IMR-90 (cell line): ENCODE measurements at regions not wholly inside any gene's neighbourhood (a gene's known extent, or its start where the extent isn't known, plus 50 kb on each side); places are given as distances from the start of the nearest gene placed in this dataset.

Experiments used
- ATAC-seq: fragments of 200-7000 bp; cut with Tn5 transposase; 2 replicates; pipeline ENCODE4 v1.9.1; 2020; ENCODE audit warnings: low read depth, mild to moderate bottlenecking, moderate library complexity
- BruUV-seq: library from RNA; stranded (reverse); fragments of 400-500 nt; replicated peaks from 2 replicates; lab custom pipeline; 2021; lab: Mats Ljungman, UMichigan
- CTCF ChIA-PET: fragments of 300-600 bp; formaldehyde crosslinking; extraction: SDS; loops from one replicate; lab custom pipeline; 2021; ENCODE audit warnings: antibody characterized with exemption; lab: Yijun Ruan, JAX
- POLR2A ChIA-PET: fragments of 300-600 bp; sonication (Branson Sonifier 250); formaldehyde crosslinking; loops from one replicate; lab custom pipeline; 2022; ENCODE audit warnings: antibody characterized with exemption; ENCODE audit not compliant: unreplicated experiment; lab: Charles Lee
- DNase-seq: peaks from one replicate; pipeline ENCODE4 v3.0.0; 2013
- H2AFZ ChIP-seq: replicated peaks from 2 replicates; pipeline ENCODE3; 2013; ENCODE audit warnings: low read length, mild to moderate bottlenecking; ENCODE audit not compliant: poor library complexity
- H2AK5ac ChIP-seq: 2 replicates; pipeline ENCODE4 v1.6.1; 2013; ENCODE audit warnings: low read depth, low read length, inconsistent platforms
- H2AK9ac ChIP-seq: replicated peaks from 2 replicates; pipeline ENCODE3; 2013; ENCODE audit warnings: mild to moderate bottlenecking, low read depth, low read length, moderate library complexity; ENCODE audit not compliant: poor library complexity
- H2BK120ac ChIP-seq: 2 replicates; pipeline ENCODE4 v1.6.1; 2013; ENCODE audit warnings: low read depth, low read length, inconsistent platforms
- H2BK15ac ChIP-seq: 3 replicates; pipeline ENCODE4 v1.6.1; 2013; ENCODE audit warnings: low read depth, low read length, inconsistent platforms
- H2BK20ac ChIP-seq: 2 replicates; pipeline ENCODE4 v1.6.1; 2013; ENCODE audit warnings: low read depth, mild to moderate bottlenecking, inconsistent platforms, low read length, moderate library complexity
- H2BK5ac ChIP-seq: 2 replicates; pipeline ENCODE4 v1.6.1; 2013; ENCODE audit warnings: mild to moderate bottlenecking, low read depth, low read length, inconsistent platforms; ENCODE audit not compliant: poor library complexity, severe bottlenecking
- H3K14ac ChIP-seq: replicated peaks from 2 replicates; pipeline ENCODE4 v1.6.1; 2013; ENCODE audit warnings: low read depth, low read length, inconsistent platforms
- H3K18ac ChIP-seq: 2 replicates; pipeline ENCODE4 v1.6.1; 2013; ENCODE audit warnings: low read depth, low read length, control low read depth
- H3K23ac ChIP-seq: 2 replicates; pipeline ENCODE4 v1.6.1; 2013; ENCODE audit warnings: low read depth, low read length, inconsistent platforms
- H3K27ac ChIP-seq: 2 replicates; pipeline ENCODE4 v1.5.1; 2013; ENCODE audit warnings: mild to moderate bottlenecking, control low read depth, low read length; ENCODE audit not compliant: insufficient read depth
- H3K27me3 ChIP-seq: 2 replicates; pipeline ENCODE4 v1.6.1; 2013; ENCODE audit warnings: low read length; ENCODE audit not compliant: control insufficient read depth, insufficient read depth
- H3K36me3 ChIP-seq: 2 replicates; pipeline ENCODE4 v1.6.1; 2013; ENCODE audit warnings: low read length, mixed read lengths; ENCODE audit not compliant: control insufficient read depth, insufficient read depth
- H3K4ac ChIP-seq: 2 replicates; pipeline ENCODE4 v1.6.1; 2013; ENCODE audit warnings: low read depth, low read length, inconsistent platforms
- H3K4me1 ChIP-seq: 2 replicates; pipeline ENCODE4 v1.6.1; 2013; ENCODE audit warnings: low read length, mixed read lengths; ENCODE audit not compliant: control insufficient read depth, insufficient read depth
- H3K4me2 ChIP-seq: 2 replicates; pipeline ENCODE4 v1.6.1; 2013; ENCODE audit warnings: low read depth, mild to moderate bottlenecking, control low read depth, low read length, moderate library complexity
- H3K4me3 ChIP-seq: 2 replicates; pipeline ENCODE4 v1.5.1; 2013; ENCODE audit warnings: low read depth, mild to moderate bottlenecking, control low read depth, low read length, moderate library complexity; ENCODE audit not compliant: insufficient read depth
- H3K56ac ChIP-seq: 2 replicates; pipeline ENCODE4 v1.6.1; 2013; ENCODE audit warnings: low read length, inconsistent platforms; ENCODE audit not compliant: insufficient read depth; ENCODE audit errors: extremely low read depth
- H3K79me1 ChIP-seq, 2 experiments: 2 replicates each; pipeline ENCODE4 v1.6.1; 2013; ENCODE audit warnings: low read length in 2 of 2, inconsistent platforms in 1 of 2, low read depth in 1 of 2
- H3K9ac ChIP-seq: 2 replicates; pipeline ENCODE4 v1.6.1; 2013; ENCODE audit warnings: low read depth, low read length, control low read depth
- H3K9me1 ChIP-seq: 2 replicates; pipeline ENCODE4 v1.6.1; 2013; ENCODE audit warnings: low read length, inconsistent platforms; ENCODE audit not compliant: insufficient read depth
- H3K9me3 ChIP-seq: 2 replicates; pipeline ENCODE4 v1.6.1; 2013; ENCODE audit warnings: low read length; ENCODE audit not compliant: control insufficient read depth, insufficient read depth
- H4K20me1 ChIP-seq: 2 replicates; pipeline ENCODE4 v1.6.1; 2013; ENCODE audit warnings: low read length, inconsistent platforms; ENCODE audit not compliant: insufficient read depth
- H4K5ac ChIP-seq: 2 replicates; pipeline ENCODE4 v1.6.1; 2013; ENCODE audit warnings: mild to moderate bottlenecking, low read depth, low read length, control low read depth
- H4K8ac ChIP-seq, 2 experiments: 2 replicates each; pipeline ENCODE4 v1.6.1; 2013; ENCODE audit warnings: low read depth in 2 of 2, low read length in 2 of 2, control low read depth in 1 of 2, inconsistent platforms in 1 of 2
- H4K91ac ChIP-seq: 2 replicates; pipeline ENCODE4 v1.6.1; 2013; ENCODE audit warnings: low read depth, low read length, inconsistent platforms; ENCODE audit not compliant: insufficient read depth
- BHLHE40 ChIP-seq: fragments of 150-350 bp; IDR thresholded peaks from 2 replicates; pipeline ENCODE4 v1.6.1; 2016; ENCODE audit warnings: mild to moderate bottlenecking, low read depth, low read length
- CEBPB ChIP-seq: IDR thresholded peaks from 2 replicates; pipeline ENCODE4 v1.6.1; 2012; ENCODE audit warnings: low read depth, low read length, improper control_type of control experiment
- CHD1 ChIP-seq: IDR thresholded peaks from 2 replicates; pipeline ENCODE4 v1.6.1; 2012; ENCODE audit warnings: low read depth, low read length, improper control_type of control experiment
- CTCF ChIP-seq: conservative IDR thresholded peaks from 2 replicates; pipeline ENCODE4 v1.5.1; 2012; ENCODE audit warnings: mild to moderate bottlenecking, low read depth, low read length, improper control_type of control experiment
- ELK1 ChIP-seq: fragments of 150-350 bp; IDR thresholded peaks from 2 replicates; pipeline ENCODE4 v1.6.1; 2016; ENCODE audit warnings: low read depth, mild to moderate bottlenecking, low read length, moderate library complexity, borderline replicate concordance
- FOS ChIP-seq: fragments of 150-350 bp; IDR thresholded peaks from 2 replicates; pipeline ENCODE4 v1.6.1; 2016; ENCODE audit warnings: low read depth, low read length
- MAFK ChIP-seq: IDR thresholded peaks from 2 replicates; pipeline ENCODE4 v1.6.1; 2012; ENCODE audit warnings: low read depth, low read length, improper control_type of control experiment
- MAZ ChIP-seq: IDR thresholded peaks from 2 replicates; pipeline ENCODE4 v1.6.1; 2012; ENCODE audit warnings: low read depth, mild to moderate bottlenecking, low read length, improper control_type of control experiment, moderate library complexity, borderline replicate concordance
- NFE2L2 ChIP-seq: fragments of 150-350 bp; IDR thresholded peaks from 2 replicates; pipeline ENCODE4 v1.6.1; 2016; ENCODE audit warnings: low read depth, mild to moderate bottlenecking, low read length
- POLR2A ChIP-seq: IDR thresholded peaks from 2 replicates; pipeline ENCODE4 v1.6.1; 2012; ENCODE audit warnings: mild to moderate bottlenecking, low read depth, low read length
- RAD21 ChIP-seq: IDR thresholded peaks from 2 replicates; pipeline ENCODE4 v1.6.1; 2012; ENCODE audit warnings: low read length, improper control_type of control experiment
- RCOR1 ChIP-seq: IDR thresholded peaks from 2 replicates; pipeline ENCODE4 v1.6.1; 2012; ENCODE audit warnings: mild to moderate bottlenecking, low read length, improper control_type of control experiment; ENCODE audit not compliant: insufficient replicate concordance
- RFX5 ChIP-seq: IDR thresholded peaks from 2 replicates; pipeline ENCODE4 v1.8.0; 2012; ENCODE audit warnings: low read depth, mild to moderate bottlenecking, low read length, moderate library complexity
- SMC3 ChIP-seq: fragments of 150-350 bp; IDR thresholded peaks from 2 replicates; pipeline ENCODE4 v1.6.1; 2016; ENCODE audit warnings: low read depth, mild to moderate bottlenecking, antibody characterized with exemption, low read length, moderate library complexity
- USF2 ChIP-seq: fragments of 150-350 bp; IDR thresholded peaks from 2 replicates; pipeline ENCODE4 v1.6.1; 2017; ENCODE audit warnings: mild to moderate bottlenecking, antibody characterized with exemption, low read length, low read depth
- dilution Hi-C: fragments of 300-500 bp; cut with HindIII; formaldehyde crosslinking; loops from one replicate; pipeline ENCODE4 v1.14.3; 2018; ENCODE audit warnings: low sequenced_read_pairs; ENCODE audit not compliant: unreplicated experiment
- in situ Hi-C: fragments of 300-500 bp; cut with MboI; formaldehyde crosslinking; loops from 3 replicates; pipeline ENCODE4 v1.14.3; 2019; ENCODE audit warnings: low sequenced_read_pairs, inconsistent platforms, mixed read lengths
- intact Hi-C: fragments of 100-400 bp; cut with micrococcal nuclease; formaldehyde crosslinking; loops from 2 replicates; pipeline ENCODE4 v1.10.0; 2022

GRCh38 chr3:144200466-144200865, 228.8 kb downstream of the DIPK2A start:
- no peak overlapping the region for H3K4me2 ChIP-seq
- dilution Hi-C loops (no loop called here), in situ Hi-C loops (no loop called here)

More at GRCh38 chr3:144200466-144200865, 228.8 kb downstream of the DIPK2A start:
- H4K8ac ChIP-seq, result no peak overlapping the region
- H3K4me1 ChIP-seq, result no peaks in the 10 kb centered on the region
- H2BK20ac ChIP-seq, result no peak overlapping the region
- no peaks in the 10 kb centered on the region for H3K9me3 ChIP-seq
- no peak for DNase-seq
- ChIA-PET CTCF (no interaction called here), POLR2A (no interaction called here)
- no peak overlapping the region for H3K4me3 ChIP-seq
- no peak overlapping the region for H3K18ac ChIP-seq
- H2AK9ac ChIP-seq, result no peak overlapping the region
- no peak overlapping the region for H2BK120ac ChIP-seq
- no peak overlapping the region for H3K27ac ChIP-seq
- H4K5ac ChIP-seq, result no peak overlapping the region
- no peak overlapping the region for H2BK15ac ChIP-seq
- no peak for TF ChIP-seq RCOR1
- no peak for TF ChIP-seq MAFK
- no peak for TF ChIP-seq SMC3
- TF ChIP-seq CTCF, result no peak
- TF ChIP-seq CEBPB, result no peak
- no peak for TF ChIP-seq NFE2L2
- no peak for TF ChIP-seq ELK1
- TF ChIP-seq BHLHE40, result no peak
- no peak for TF ChIP-seq FOS
- no peak for TF ChIP-seq MAZ
- no peak for TF ChIP-seq RAD21
- no peak for TF ChIP-seq RFX5
- TF ChIP-seq CHD1, result no peak
- no peak for TF ChIP-seq POLR2A
- TF ChIP-seq USF2, result no peak
- H2BK5ac ChIP-seq, result no peak overlapping the region
- H2AFZ ChIP-seq, result no peak overlapping the region
- H3K27me3 ChIP-seq, result no peaks in the 10 kb centered on the region
- no peak overlapping the region for H2AK5ac ChIP-seq
- H3K79me1 ChIP-seq, result no peaks in the 10 kb centered on the region
- no peak for ATAC-seq
- no TSS peak for BruUV-seq
- intact Hi-C loops, result no loop called here
- no peak overlapping the region for H3K9ac ChIP-seq
- H4K20me1 ChIP-seq, result no peaks in the 10 kb centered on the region
- H4K91ac ChIP-seq, result no peak overlapping the region
- H3K14ac ChIP-seq, result no peak overlapping the region
- no peaks in the 10 kb centered on the region for H3K9me1 ChIP-seq
- no peaks in the 10 kb centered on the region for H3K36me3 ChIP-seq
- no peak overlapping the region for H3K4ac ChIP-seq
- no peak overlapping the region for H3K56ac ChIP-seq
- no peak overlapping the region for H3K23ac ChIP-seq
